ENCODE measurements at regions not wholly inside any gene's neighbourhood (a gene's known extent, or its start where the extent isn't known, plus 50 kb on each side); places are given as distances from the start of the nearest gene placed in this dataset.

DNA sequence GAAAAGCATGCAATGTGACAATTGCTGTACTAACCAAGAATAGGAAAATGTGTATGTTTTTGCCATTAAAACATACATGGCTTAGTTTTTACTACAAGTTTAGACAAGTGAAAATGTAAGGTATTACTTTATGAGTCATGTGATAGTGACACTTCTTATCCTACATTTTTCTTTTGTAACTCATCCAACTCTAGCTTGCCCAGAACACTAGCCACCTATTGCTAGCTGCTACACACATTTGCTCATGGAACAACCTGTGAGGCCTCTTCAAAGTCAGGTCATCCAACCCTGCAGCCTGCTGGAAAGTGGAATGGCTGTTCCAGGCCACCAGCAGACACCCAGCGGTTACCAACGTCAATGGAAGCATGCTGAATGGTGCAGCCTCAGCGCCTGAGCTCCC is 1043.9 kb downstream of the TMEM182 start:
- no peak for TF ChIP-seq POLR2AphosphoS5 (IDR thresholded peaks at IDR 0.05)
- TF ChIP-seq POLR2A (IDR thresholded peaks at IDR 0.05), result no peak
